Fibroblast of skin of abdomen (primary cell): ENCODE measurements at regions not wholly inside any gene's neighbourhood (a gene's known extent, or its start where the extent isn't known, plus 50 kb on each side); places are given as distances from the start of the nearest gene placed in this dataset.

Experiments
- DNase-seq: peaks from one replicate; pipeline ENCODE4 v3.0.0-alpha.2; 2013

GRCh38 chr12:16415155-16415554, 67.7 kb downstream of the MGST1 start:
- DNase-seq, result no peak

- DNase-seq, result no peak
These were observed 69.6 kb downstream of the MGST1 start for GRCh38 chr12:16417058-16417457.

DNA sequence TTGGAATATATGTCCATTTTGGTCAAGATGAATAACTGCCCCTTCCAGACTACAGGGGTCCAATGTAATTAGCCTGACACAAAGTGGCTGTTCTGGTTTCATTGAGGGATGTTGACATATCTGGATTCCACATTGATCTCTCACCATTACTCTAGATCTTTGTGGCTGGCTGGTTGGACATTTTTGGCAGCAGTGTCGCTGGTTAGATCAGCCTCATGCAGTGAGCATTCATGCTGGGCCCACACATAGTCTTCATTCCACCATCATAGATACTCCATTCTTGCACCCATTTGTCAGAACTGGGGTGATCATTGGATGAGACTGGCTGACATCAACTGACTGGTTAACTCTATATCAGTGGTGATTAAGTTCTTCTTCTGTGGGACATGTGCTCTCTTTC, 74.4 kb downstream of the MGST1 start:
- DNase-seq, result peak; percentile 1

DNA sequence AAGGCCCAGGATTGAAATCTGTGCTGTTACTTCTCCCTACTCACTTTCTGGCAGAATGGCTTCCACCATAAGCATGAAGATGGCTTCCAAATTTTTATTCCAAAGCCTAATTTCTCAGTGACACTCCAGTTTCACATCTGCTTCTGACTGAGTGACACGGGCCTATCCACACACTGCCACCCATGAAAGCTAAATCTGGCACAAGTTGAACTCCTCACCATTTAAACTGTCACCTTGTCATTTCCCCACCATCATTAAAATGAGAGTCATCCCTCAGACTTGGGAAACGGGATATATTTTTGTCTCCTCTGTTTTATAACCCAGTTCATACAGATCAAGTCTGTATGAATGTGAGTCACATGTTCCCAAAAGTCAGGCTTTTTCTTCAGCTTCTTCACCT, 77.1 kb downstream of the MGST1 start:
- DNase-seq, result no peak

DNA sequence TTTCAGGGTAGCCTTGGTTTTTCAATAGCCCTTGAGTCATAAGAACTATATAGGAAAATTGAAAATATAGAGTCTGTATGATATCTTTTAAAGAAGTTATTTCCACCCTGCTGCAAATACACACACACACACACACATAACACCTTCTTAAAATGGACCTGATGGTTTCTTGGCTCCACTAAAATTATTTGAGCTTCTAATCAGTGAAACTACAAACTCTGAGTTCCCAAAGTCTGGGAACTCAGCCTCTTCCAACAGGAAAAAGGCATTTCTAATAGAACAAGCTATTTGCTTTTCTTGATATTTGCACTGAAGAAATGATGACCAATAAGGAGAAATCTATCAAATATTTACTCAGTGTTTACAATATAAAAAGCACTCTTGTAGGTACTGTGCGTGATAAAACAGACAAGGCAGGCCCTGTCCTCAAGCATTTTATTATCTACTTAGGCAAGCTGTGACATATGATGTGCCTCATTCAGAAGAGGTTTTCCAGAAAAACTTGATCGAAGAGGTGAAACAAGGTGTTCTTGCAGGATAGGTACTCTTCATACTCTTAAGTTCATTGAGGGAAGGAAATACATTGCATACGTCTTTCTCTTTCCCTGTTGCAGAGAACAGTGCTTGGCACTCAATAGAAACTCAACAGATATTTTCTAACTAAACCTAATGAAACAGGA, 88.6 kb downstream of the MGST1 start:
- DNase-seq, result no peak

DNA sequence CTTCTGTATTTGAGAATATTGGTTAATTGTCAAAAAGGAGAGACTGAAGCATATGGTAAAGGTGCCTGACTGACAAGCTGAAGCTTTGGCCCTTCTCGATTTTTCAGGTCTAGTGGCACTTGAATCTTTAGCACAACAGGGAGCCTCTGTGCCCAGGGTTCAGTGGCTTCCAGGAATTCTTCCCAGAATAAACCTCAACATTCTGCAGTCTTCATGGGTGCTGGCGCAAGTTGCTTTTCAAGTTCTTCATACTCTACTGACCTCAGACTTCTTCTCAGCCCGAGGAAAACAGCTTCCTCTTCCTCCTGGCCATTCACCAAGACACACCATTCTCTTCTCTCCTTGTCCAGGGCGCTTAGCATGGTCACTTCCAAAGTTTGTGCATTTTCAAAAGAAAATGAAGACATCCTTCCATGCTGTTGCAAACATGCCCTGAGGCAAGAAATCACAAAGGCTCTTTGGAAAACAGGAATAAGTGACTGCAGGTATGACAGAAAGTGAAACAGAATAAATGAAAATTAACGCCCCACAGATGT, 89.9 kb downstream of the MGST1 start:
- DNase-seq, result no peak

DNA sequence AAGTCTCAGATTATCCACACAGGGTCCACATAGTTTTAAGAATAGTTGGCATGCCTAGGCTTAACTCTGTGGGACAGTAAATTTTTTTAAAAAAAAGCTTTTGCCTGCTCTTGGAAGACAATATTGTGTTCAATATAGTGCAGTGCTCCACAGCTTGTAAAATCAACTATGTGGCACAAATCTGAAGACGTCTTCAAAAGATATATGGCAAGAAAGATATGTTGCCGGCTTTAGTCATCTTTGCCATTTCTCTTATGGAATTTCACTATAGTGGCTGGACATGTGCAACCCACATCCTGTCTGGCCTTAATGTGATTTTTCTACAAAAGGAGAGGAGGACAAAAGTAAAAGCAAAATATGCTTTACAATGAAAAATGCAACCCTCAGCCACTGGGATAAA, 90.5 kb downstream of the MGST1 start:
- DNase-seq, result no peak

DNA sequence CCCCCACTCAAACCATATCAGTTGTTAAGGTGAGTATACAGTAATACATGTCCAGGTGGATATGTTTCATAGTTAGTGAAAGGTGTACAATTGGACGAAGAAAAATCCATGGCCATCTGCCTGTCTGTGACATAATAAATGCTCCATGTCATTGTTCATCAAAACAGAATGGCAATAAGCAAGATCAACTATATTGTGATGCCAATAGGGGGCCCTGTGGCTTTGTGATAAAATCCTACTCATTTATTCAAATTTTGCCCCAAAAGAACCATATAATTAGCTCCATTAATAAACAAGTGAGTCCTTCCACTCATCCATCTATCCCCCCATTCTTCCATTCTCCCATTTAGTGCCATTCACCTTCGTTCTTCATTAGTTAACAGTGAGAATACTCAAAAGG, 102.0 kb downstream of the MGST1 start:
- no peak for DNase-seq

DNA sequence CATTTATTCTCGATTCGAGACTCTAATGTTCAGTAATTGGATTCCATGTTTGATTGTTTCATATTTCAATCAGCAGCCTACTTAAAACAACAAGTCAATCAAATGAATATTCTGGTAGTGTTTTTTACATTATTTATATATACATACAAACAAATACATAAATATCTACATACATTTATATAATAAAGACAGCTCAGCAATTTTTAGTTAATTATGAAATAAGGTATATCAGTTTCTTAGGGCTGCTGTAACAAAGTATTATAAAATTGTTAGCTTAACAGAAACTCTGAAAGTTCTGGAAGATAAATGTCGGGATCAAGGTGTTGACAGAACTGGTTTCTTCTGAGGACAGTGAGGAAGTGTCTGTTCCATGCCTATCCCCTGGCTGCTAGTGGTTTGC, 105.9 kb downstream of the MGST1 start:
- DNase-seq, result no peak

GRCh38 chr12:16454481-16454880, 107.0 kb downstream of the MGST1 start:
- DNase-seq, result peak; percentile 29

- DNase-seq, result no peak
These were observed 111.2 kb downstream of the MGST1 start for GRCh38 chr12:16458521-16459078.

DNA sequence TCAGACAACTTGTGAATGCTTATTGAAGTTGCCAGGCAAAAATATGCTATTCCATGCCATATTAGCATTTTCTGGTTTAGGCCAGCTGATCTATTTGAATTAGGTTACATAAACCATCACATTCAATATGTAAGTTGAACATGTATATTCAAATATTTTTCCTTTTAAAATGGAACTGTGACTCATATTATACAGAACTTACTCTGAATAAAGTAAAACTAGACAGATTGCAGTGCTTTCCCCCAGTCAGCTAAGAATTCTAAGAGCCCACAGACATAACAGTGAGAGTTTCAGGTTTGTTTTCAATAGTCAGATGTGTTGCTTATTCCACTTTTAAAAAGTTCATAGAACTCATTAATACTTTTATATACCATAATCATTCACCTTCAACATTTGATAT, 119.8 kb downstream of the MGST1 start:
- DNase-seq, result no peak

- DNase-seq, result no peak
These were observed 125.2 kb downstream of the MGST1 start for GRCh38 chr12:16472631-16473030.

DNA sequence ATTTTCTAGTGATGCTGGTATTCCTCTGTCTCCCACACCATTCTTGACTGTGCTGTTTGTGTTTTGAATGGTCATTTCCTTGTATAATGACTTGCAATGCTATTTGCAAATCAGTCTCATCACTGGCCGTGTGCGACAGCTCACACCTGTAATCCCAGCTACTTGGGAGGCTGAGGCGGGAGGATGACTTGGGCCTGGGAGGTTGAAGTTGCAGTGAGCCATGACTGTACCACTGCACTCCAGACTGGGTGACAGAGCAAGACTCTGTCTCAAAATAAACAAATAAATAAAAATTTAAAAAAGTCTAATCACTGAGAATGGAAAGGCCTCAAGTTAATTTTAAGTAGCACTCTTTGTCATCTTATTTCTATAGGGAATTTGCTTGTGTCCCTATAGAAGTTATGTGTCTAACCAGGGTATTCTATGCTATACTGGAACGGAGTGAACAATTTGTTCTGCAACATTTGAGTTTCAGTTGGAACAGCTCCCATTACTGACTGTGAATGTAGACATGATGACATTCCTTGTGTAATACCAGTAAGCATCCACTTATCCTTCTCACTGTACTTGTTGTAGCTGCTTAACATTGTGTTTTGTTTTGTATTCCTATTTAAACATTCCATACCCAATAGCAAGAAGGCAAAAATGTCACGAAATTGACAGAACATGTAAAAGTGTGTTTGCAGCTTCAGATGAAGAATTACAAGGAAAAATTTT, 126.3 kb downstream of the MGST1 start:
- peak; percentile 4 for DNase-seq

- DNase-seq, result no peak
These were observed 127.4 kb downstream of the MGST1 start for GRCh38 chr12:16474801-16475200.

DNA sequence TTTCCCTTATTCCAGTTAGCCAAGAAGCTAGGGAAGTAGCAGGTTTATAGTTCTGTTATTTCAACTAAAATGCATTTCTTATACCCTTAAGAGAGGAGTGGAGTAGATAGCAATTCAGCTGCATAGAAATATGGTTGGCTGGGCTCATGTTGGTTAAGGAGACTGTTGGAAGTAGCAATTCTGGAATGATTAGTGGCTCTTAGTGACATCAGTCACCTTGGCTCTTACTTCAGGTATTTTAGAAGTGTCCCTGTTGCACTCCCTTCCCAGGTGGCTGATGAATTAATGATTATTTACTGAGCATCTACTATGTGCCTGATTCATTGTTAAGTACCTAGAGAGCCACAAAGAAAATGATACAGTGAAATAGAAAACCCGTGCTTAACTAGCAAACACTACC, 128.1 kb downstream of the MGST1 start:
- DNase-seq, result no peak

GRCh38 chr12:16482726-16483125, 123.2 kb downstream of the LMO3 start:
- peak; percentile 15 for DNase-seq

- DNase-seq, result no peak
These were observed 113.7 kb downstream of the LMO3 start for GRCh38 chr12:16492240-16492639.

DNA sequence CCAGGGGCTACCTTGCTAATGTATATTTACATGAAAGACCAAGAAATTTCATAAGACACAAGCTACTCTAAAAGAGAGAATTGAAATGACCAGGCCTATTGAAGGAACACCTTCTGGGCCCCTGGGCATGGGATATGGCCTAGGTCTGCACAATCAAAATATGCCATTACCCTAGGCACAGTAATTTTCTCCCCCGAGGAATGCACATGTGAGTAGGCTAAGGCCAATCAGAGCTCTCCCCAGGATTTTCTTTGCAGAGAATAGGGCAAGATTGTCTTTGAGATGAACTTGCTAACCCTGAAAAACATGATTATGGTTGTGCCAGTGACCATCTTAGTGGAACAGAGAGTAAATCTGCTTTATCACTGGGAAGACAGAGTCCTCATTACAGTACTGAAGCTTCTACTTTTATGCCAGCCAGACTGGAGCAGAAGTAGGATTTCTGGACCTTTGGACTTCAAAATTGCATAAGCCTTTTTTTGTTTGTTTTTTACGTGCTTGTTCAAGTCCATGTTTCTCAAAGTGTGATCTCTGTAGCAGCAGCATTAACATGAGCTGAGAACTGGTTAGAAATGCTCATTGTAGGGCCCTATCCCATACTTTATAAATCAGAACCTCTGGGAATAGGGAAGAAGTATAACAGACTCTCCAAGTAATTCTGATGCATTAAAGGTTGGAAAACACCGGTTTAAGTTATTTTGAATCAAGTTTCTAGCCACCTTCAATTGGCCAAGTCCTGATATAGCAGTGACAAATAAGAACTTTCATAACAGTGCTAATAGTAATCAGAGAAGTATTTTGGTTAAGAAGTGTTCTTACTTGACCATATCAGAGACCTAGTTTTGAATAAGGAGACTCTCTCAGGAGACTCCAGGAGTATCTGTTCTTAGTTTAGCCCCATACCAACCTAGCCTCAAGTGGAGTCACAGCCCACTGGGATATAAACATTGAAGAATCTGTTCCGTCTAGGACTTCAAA, 112.9 kb downstream of the LMO3 start:
- no peak for DNase-seq

DNA sequence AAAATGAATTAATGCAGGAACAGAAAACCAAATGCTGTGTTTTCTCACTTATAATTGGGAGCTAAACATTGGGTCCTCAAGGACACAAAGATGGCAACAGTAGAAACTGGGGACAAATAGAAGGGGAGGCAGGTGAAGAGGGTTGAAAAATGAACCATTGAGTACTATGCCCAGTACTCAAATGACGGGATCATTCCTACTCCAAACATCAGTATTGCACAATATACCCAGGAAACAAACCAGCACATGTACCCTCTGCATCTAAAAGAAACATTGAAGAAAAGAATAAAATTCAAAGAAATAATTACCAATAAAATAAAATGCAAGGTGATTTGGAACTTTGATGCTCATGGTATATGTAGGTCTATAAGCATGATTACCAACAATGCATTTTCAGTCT, 110.8 kb downstream of the LMO3 start:
- no peak for DNase-seq
